Activated CD8-positive, alpha-beta memory T cell treated with anti-CD3 and anti-CD28 coated beads for 1 hour (primary cell): ENCODE measurements at regions not wholly inside any gene's neighbourhood (a gene's known extent, or its start where the extent isn't known, plus 50 kb on each side); places are given as distances from the start of the nearest gene placed in this dataset.
"Not testable (repeated sequence)": the region's sequence is repeated elsewhere in the genome, so short reads cannot be mapped to it uniquely, and the experiment has no call there.

ENCODE experiments used
- DNase-seq, 2 donors: peaks; one replicate each; pipeline ENCODE4 v3.0.0-alpha.2; 2020; ENCODE audit warnings: low read depth in 1 of 2; ENCODE audit errors: extremely low read depth in 1 of 2

DNA sequence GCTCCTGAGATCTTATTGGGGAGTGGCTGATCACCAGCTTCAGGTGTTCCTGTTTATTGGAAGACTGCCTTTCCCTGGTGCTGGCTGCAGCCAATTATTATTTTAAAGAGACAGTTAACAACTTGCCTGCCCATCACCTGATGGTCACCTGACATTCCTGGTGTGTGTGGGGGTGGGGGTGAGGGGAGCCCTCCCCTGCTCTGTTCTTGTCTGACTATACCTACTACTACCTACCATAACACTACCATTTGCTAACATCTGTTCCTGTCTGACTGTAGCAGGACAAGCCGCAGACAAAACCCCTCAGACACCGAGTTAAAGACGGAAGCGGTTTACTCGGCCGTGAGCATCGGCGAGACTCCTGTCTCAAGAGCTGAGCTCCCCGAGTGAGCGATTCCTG is 54.9 kb upstream of the NBPF3 start:
- DNase-seq: no peak

DNA sequence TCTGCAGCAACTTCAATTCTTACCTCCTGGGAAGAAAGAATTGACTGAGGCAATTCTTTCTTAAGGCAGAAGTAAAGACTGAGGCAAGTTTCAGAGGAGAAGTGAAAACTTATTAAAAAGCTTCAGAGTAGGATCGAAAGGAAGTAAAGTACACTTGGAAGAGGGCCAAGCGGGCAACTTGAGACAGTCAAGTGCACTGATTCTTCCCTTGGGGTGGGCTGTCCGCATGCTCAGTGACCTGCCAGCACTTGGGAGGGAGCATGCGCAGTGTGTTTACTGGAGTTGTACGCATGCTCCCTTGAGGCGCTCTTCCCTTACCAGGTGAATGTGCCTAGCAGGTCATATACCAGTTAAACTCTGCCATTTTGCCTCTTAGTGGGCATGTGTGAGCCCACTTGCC is 55.3 kb upstream of the NBPF3 start:
- no peak for DNase-seq

DNA sequence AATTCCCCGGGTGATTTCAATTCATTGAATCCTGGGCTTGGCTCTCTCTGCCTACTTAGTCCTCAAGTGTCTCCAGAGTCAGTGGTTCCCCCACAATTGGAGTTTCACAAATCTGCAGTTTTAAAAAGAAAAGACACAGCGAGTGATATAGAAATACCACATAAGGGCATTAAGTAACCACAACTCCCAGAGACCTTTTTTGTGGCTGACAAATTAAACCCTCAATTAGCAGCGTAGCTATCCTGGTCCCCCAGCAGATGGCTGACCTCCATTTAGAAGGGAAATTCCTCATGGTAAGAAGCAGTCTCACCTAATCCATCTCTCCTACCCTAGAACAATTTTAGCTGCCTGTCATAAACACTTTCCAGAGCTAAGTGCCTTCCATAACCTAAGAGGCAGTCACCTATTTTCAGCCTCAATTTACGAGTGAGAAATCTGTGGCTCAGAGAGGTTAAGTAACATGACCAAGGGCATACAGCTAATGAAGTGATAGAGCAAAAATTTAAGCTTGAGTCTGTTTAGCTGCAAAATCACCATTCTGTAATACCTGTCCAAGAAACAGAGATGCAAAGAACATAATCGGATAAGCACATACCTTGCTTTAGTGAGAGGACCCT is 56.0 kb upstream of the NBPF3 start:
- DNase-seq: no peak

DNA sequence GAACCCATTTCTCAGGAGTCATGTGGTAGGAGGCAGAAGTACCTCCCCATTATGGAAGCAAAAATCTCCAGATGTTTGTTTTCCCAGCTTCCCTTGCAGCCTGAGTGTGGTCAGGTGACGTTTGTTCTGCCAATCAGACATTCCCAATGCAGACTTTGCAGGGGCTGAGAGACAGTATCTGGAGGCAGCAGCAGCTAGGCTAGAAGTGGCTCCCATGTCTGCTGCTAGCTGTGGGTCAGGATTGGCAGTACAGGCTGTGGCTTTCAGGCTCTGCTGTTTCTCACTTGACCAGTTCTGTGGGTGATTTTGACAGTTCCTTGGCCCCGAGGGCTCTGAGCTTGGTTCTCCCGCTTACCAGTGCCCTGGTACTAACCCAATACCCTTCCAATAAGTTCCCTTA is 58.6 kb upstream of the NBPF3 start:
- DNase-seq: no peak

DNA sequence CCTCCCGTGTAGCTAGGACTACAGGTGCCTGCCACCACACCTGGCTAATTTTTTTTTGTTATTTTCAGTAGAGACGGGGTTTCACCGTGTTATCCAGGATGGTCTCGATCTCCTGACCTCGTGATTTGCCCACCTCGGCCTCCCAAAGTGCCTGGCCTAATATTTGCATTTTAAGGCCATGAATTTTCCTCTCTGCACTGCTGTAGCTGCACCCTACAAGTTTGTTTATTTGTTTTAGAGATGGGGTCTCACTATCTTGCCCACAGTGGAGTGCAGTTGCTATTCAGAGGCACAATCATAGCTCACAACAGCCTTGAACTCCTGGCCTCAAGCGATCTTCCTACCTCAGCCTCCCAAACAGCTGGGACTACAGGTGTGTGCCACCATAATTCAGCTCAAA is 59.8 kb upstream of the NBPF3 start:
- not testable (repeated sequence) for DNase-seq

DNA sequence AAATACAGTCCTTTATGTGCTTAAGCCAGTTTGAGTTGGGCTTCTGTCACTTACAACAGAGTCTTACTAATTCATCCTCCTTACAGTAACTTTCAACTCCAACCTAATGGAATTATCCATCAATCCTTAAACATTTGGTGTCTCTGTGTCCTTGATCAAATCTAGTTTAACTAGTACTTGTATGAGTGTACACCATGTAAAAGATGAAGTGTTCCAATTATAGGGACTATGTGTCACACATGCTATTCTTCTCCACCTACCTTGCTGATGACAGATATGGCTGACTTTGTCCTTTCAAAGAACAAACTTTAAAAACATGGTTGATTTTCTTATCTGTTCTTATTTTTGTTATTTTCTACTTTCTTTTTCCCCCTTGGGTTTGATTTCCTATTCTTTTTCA is 60.4 kb upstream of the NBPF3 start:
- DNase-seq: no peak

DNA sequence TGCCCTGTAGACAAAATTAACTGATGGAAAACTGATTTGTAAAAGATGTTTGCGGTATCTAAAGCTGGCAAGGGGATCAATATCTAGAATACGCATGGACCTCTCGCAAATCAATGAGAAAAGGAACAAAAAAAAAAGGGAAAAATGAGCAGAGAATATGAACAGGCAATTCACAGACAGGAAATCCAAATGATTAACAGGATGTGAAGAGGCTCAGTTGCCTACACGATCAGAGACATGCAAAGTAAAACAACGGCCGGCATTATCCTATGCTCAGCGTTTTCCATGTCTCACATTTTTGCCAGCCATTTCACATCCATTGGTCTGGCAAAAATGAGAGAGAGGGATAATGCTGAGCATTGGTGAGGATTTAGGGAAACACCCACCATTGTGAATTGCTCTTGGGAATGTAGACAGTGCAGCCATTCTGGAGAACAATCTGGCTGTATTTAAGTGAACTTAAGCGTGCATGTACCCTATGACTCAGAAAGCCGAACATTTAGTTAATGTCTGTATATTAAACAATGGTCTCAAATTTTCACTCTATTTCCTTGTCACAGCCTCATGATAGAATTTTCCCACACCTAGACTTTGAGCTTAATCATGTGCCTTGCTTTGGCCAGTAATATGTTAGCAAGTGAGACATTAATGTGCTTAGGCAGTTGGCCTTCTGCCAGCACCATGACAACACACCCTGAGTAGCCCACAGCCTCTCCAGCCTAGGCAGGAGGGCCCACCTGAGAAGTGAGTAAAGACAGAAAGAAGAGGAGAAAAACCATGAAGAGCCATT is 61.0 kb upstream of the NBPF3 start:
- no peak for DNase-seq

DNA sequence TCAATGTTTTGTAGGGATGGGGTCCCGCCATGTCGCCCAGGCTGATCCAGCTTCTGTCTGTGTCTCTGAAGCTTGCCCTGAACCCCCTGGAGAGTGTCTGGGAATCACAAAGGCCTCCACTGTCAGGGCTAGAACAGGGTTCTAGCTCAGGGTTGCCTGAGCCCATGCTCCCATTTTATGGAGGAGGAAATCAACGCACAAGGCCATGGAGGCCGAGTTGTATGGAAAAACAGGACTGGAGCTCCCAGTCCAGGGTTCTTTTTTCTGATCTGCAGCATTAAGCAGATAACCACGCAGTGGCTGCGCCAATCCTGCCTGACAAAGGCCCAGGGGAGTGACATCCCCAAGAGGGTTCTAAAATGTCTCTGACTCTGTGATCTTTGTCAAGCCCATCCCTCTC is 67.6 kb upstream of the NBPF3 start:
- DNase-seq: no peak

DNA sequence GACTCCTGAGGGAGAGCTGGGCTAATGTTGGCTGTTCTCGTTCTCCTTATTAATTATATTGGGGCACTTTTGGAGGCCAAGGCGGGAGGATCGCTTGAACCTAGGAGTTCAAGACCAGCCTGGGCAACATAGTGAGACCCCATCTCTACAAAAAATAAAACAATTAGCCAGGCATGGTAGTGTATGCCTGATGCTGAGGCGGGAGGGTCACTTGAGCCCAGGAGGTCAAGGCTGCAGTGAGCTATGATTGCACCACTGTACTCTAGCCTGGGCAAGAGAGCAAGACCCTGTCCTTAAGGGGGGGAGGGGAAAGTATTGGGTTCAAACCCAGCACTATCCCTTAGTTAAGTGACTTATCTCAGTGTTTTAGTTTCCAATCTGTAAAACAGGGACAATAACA is 70.0 kb upstream of the NBPF3 start:
- DNase-seq: no peak

DNA sequence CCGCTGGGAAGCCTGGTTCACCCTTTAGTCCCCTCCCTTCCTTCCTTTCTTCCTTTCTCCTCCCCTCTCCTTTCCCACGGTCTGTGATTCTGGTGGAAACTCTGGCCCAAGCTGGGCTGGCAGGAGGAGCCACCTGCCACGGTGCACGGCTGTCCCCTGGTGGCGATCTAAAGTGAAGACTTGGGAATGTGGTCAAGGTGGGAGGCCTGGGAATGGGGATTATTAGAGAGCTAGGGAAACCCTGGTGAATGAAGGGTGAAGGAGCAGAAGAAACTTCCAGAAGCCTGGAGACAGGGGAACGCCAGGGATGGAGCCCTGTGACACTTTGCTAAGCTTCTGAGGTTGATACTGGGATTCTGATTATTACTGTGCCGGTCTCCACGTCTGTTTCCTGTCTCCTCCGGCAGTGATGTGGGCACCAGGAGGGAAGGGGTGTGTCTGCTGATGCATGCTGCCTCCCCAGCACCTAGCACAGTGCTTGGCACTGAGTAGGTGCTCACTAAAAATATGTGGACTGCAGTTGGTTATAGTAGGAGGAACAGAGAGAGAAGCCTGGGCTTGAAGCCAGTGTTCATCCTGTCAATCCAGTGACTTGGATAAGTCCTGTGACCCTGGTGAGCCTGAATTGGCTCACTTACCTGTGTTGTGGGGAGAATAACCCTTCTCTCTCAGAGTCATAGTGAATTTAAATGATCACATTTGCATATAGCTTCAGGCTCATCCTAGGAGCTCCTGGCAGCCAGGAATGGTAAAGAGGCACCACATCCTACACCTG is 71.2 kb upstream of the NBPF3 start:
- peak; percentile 21 to 44 for DNase-seq

DNA sequence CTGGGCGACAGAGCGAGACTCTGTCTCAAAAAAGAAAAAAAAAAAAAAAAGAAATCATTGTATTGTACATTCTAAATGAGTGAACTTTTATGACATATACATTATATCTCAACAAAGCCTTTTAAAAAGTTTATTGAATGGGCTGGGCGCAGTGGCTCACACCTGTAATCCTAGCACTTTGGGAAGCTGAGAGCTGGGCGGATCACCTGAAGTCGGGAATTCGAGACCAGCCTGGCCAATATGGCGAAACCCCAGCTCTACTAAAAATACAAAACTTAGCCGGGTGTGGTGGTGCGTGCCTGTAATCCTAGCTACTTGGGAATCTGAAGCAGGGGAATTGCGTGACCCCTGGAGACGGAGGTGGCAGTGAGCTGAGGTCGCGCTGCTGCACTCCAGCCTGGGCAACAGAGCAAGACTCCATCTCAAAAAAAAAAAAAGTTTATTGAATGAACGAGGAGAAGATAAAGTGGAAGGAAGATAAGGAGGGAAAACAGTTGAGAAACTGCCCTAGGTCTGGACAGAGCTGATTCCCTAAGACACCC is 71.9 kb upstream of the NBPF3 start:
- DNase-seq: not testable (repeated sequence)

DNA sequence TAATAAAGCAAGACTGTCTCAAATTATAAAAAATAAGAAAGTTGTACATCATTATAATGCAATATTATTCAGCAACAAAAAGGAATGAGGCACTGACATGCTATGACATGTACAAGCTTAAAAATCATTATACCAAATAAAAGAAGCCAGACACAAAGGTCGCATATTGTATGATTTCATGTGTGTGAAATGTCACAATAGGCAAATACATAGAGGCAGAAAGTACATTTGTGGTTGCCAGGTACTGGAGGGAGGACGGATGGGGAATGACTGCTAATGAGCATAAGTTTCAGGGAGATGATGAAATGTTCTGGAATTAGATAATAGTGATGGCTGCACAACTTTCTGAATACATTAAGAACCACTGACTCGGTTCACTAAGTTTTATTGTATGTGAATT is 73.6 kb upstream of the NBPF3 start:
- DNase-seq: no peak

DNA sequence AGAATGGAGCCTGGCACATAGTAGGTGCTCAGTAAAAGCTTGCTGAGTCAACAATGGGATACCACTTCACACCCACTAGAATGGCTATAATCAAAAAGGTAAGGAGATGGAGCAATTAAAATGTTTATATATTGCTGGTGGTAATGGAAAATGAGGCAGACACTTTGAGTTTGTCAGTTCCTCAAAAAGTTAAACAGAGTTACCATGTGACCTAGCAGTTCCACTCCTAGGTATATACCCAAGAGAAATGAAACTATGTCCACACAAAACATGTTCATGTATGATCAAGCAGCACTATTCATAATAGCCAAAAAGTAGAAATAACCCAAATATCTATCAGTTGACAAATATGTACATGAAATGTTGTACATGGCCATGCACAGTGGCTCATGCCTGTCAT is 74.8 kb upstream of the ECE1 start:
- no peak for DNase-seq

DNA sequence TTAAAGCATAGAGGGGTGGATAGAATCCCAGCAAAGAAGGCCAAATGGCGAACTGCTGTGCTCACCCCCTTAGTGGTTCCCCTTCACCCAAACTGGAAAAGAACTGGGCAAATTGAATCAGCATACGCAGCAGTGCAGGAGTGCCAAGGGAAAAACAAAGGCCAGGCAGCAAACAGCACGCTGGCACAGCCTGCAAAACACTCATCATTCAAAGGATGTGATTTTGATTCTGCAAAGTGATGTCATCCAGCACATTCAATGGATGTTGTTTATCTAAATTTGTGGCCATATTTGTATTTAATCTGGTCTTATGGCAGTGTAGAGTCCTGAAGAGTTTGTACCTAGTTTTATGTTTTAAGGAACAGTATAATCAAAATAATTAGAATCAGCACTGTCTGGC is 71.8 kb upstream of the ECE1 start:
- no peak for DNase-seq

DNA sequence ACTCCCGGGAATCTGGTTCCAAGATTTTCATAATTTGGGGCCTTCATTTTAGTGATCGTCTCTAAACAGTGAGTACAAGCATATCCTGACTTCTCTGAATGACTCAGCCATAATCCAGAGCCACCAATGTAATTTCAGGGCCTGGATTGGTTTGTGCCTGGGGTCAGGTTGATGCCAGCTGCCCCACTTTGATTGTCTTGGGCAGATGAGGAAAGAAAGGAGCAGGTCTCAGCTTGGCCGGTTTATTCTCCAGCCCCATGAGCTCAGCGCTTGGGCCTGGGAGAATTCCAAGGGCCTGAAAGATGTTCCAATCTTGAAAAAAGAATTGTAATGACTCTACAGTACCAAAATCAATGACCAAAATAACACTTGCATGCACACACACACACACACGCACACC is 71.2 kb upstream of the ECE1 start:
- DNase-seq: no peak

DNA sequence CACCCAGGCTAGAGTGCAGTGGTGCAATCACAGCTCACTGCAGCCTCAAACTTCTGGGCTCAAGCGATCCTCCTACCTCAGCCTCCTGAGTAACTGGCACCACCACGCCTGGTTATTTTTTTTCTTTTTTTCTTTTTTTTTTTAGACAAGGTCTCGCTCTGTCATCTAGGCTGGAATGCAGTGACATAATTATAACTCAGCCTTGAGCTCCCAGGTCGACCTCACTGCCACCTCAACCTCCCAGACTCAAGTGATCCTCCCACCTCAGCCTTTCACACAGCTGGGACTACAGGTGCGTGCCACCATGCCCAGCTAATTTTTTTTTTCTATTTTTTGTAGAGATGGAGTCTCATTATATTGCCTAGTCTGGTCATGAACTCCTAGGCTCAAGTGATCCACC is 66.9 kb upstream of the ECE1 start:
- no peak for DNase-seq

DNA sequence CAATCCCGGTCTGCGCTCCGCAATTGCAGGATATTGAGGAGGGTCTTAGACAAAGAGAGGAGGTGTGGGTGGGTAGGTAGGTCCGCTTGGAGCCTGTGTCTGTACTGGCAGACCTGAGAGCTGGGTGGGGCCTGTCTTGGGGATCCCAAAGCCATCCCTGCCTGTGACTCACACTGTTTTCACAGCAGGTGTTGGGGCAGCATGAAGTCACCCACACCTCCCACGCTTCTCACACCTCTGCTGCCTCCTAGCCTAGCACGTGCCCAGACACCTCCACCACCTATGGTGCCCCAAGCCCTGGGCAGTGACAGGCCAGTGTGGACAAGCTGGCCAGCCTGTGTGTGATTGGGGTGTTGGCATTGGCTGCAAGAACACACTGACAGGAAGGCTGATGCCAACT is 65.7 kb upstream of the ECE1 start:
- no peak for DNase-seq

DNA sequence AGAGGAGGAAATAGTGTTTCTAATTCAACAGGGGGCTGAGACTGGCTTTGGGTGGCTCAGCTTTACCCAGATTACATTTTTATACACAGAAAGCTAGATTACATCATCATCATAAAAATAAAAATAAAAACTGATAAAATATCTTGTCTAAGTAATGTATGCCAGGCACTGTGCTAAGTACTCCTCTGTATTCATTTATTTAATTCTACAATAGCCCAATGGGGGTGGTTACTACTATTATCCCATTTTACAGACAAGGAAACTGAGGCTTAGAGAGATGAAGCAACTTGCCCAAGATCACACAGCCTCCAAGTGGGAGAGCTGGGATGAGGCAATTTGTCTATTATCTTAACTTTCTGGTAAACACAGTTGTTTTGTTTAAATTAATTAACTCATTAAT is 62.3 kb upstream of the ECE1 start:
- DNase-seq: no peak

DNA sequence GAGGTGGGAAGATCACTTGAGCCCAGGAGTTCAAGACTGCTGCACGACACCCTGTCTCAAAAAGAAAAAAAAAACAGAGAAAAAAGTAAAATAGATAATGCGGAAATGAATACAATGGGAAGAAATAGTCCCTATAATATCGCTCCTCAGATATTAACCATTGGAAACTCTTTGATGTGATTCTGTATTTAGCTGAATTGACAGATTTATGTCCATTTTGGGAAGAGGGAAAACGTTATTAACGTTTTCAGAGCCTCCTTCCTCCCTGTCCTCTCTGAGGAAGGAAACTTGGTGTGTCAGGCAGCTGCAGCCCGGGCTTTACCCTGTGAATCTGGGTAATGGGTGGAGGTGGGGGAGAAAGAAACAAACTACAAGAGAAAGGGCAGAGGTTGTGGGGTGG is 61.6 kb upstream of the ECE1 start:
- DNase-seq: no peak

DNA sequence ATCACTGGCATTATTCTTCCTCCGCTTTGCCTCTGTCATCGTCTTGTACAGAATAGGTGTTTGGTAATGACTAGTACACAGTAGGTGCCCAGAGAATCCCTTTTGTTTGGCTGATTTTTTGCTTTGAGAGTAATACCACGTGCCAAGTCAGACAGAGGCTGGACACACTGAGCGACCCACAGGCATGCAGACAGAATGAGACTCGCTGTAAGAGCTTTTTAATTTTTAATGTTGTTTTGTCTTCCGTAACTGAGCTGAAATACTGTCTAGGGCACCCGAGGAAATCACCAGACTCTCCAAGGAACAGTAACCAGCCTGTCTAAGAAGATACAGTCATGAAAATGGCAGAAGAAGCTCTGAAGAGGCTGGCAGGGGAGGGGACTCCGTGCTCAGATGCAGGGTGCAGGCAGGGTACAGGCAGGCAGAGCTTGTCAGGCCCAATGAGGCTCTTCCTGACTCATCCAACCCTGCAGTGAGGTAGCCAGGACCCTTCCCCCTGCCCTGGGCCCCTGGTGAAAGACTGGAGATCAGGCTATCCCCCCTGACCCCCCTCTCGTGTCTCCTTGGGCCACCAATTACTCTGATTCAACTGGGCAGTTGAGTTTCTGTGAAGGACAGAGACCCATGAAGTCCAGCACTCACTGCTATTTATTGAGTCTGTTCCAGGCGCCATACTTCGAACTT is 60.1 kb upstream of the ECE1 start:
- no peak for DNase-seq

DNA sequence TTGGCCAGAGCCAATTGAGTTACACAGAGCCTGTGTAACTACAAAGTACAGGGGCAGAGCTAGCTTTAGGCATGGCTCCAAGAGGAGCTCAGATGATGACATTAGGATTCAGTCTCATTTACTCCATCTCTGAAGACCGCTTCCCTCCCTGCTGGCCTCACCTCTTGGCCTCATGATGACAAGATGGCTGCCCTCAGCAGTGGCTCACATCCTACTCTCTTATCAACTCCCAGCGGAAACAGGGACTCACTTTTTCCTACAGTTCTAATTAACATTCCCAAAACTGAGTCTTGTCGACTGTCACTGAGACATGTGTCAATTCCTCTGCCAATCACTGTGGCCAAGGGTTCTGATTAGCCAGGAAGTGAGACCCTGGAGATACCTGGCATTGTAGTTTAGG is 59.4 kb upstream of the ECE1 start:
- no peak for DNase-seq
